CD14-positive monocyte (primary cell): ENCODE measurements at regions not wholly inside any gene's neighbourhood (a gene's known extent, or its start where the extent isn't known, plus 50 kb on each side); places are given as distances from the start of the nearest gene placed in this dataset.

Experiments used
- DNase-seq, 3 donors: peaks; one replicate each; pipeline ENCODE4 v3.0.0-alpha.2; 2011 to 2022
- H2AFZ ChIP-seq: 2 replicates; pipeline ENCODE4 v1.6.0; 2012; ENCODE audit warnings: mild to moderate bottlenecking, low read depth, low read length, inconsistent platforms; ENCODE audit not compliant: insufficient read depth, poor library complexity, severe bottlenecking
- H3K27ac ChIP-seq, 2 donors: 1 replicate in 1 of 2; 2 replicates in 1 of 2; pipeline ENCODE4 v1.5.1; 2012 to 2013; ENCODE audit warnings: low read length in 2 of 2, control low read depth in 1 of 2, inconsistent platforms in 1 of 2, low read depth in 1 of 2, mild to moderate bottlenecking in 1 of 2
- H3K27me3 ChIP-seq, 2 donors: one replicate each; pipeline versions ENCODE4 v1.6.0 to v1.6.1; 2011 to 2013; ENCODE audit warnings: low read length in 2 of 2; ENCODE audit not compliant: control insufficient read depth in 2 of 2, insufficient read depth in 2 of 2
- H3K36me3 ChIP-seq, 2 donors: replicated peaks in 1 of 2; 1 replicate in 1 of 2; 2 replicates in 1 of 2; pipeline versions ENCODE4 v1.5.1 to v1.6.1; 2012 to 2013; ENCODE audit warnings: low read length in 2 of 2, control low read depth in 1 of 2, inconsistent platforms in 1 of 2, mild to moderate bottlenecking in 1 of 2; ENCODE audit not compliant: insufficient read depth in 2 of 2, control insufficient read depth in 1 of 2
- H3K4me1 ChIP-seq, 2 donors: 1 replicate in 1 of 2; 2 replicates in 1 of 2; pipeline versions ENCODE4 v1.5.1 to v1.6.1; 2012 to 2013; ENCODE audit warnings: low read length in 2 of 2, control low read depth in 1 of 2, inconsistent platforms in 1 of 2, mild to moderate bottlenecking in 1 of 2, moderate library complexity in 1 of 2; ENCODE audit not compliant: insufficient read depth in 2 of 2, control insufficient read depth in 1 of 2
- H3K4me2 ChIP-seq: replicated peaks from 2 replicates; pipeline ENCODE3; 2012; ENCODE audit warnings: low read length, moderate library complexity, mild to moderate bottlenecking; ENCODE audit not compliant: poor library complexity, severe bottlenecking; ENCODE audit errors: extremely low read depth
- H3K4me3 ChIP-seq, 3 experiments: fragments of 200-600 bp in 1 of 3; sonication (generic) in 1 of 3; replicated peaks in 1 of 3; 1 replicate in 2 of 3; 2 replicates in 1 of 3; pipeline ENCODE4 v1.5.1; 2011 to 2013; ENCODE audit warnings: low read length in 3 of 3, mild to moderate bottlenecking in 3 of 3, control low read depth in 2 of 3, low read depth in 2 of 3, inconsistent platforms in 1 of 3, moderate library complexity in 1 of 3
- H3K79me2 ChIP-seq: 2 replicates; pipeline ENCODE4 v1.6.0; 2012; ENCODE audit warnings: mild to moderate bottlenecking, control low read depth, inconsistent platforms, low read length, moderate library complexity; ENCODE audit not compliant: insufficient read depth
- H3K9ac ChIP-seq: 2 replicates; pipeline ENCODE4 v1.6.0; 2017; ENCODE audit warnings: low read length, mild to moderate bottlenecking; ENCODE audit not compliant: insufficient read depth, poor library complexity, severe bottlenecking
- H3K9me3 ChIP-seq, 2 donors: replicated peaks in 1 of 2; 1 replicate in 1 of 2; 2 replicates in 1 of 2; pipeline versions ENCODE4 v1.5.1 to v1.6.1; 2012 to 2013; ENCODE audit warnings: low read length in 2 of 2, control low read depth in 1 of 2; ENCODE audit not compliant: control insufficient read depth in 1 of 2, insufficient read depth in 1 of 2
- H4K20me1 ChIP-seq: 2 replicates; pipeline ENCODE4 v1.6.0; 2012; ENCODE audit warnings: mild to moderate bottlenecking, low read length, control low read depth, moderate library complexity; ENCODE audit not compliant: insufficient read depth
- H3K27ac Mint-ChIP-seq, 7 donors: one replicate each; pipeline ENCODE4 v1.8.0; 2020; ENCODE audit warnings: mild to moderate bottlenecking in 7 of 7, mixed read lengths in 7 of 7, moderate library complexity in 6 of 7, inconsistent platforms in 2 of 7
- H3K27me3 Mint-ChIP-seq, 3 donors: one replicate each; pipeline ENCODE4 v1.8.0; 2021 to 2022; ENCODE audit warnings: low read depth in 3 of 3, mild to moderate bottlenecking in 3 of 3, mixed read lengths in 3 of 3, moderate library complexity in 3 of 3, inconsistent platforms in 1 of 3
- H3K36me3 Mint-ChIP-seq, 2 donors: one replicate each; pipeline ENCODE4 v1.8.0; 2020; ENCODE audit warnings: mixed read lengths in 2 of 2, inconsistent platforms in 1 of 2, mild to moderate bottlenecking in 1 of 2
- H3K4me1 Mint-ChIP-seq: one replicate; pipeline ENCODE4 v1.8.0; 2020; ENCODE audit warnings: mild to moderate bottlenecking, mixed read lengths
- H3K4me3 Mint-ChIP-seq, 2 donors: one replicate each; pipeline ENCODE4 v1.8.0; 2020; ENCODE audit warnings: mild to moderate bottlenecking in 2 of 2, mixed read lengths in 2 of 2, moderate library complexity in 1 of 2
- H3K9me3 Mint-ChIP-seq, 7 donors: one replicate each; pipeline ENCODE4 v1.8.0; 2020 to 2022; ENCODE audit warnings: mixed read lengths in 7 of 7, mild to moderate bottlenecking in 6 of 7, moderate library complexity in 6 of 7, inconsistent platforms in 2 of 7
- CTCF ChIP-seq: fragments of 200-600 bp; IDR thresholded peaks from one replicate; pipeline ENCODE4 v1.8.0; 2022; ENCODE audit warnings: antibody characterized with exemption, mild to moderate bottlenecking
- WGBS: methylation state at CpG from one replicate; pipeline ENCODE4 v1.1.5; 2013; ENCODE audit warnings: missing lambda C conversion rate; ENCODE audit not compliant: insufficient coverage; 5-methylcytosine and 5-hydroxymethylcytosine counted together
- intact Hi-C, 2 donors: fragments of 100-400 bp; cut with micrococcal nuclease; formaldehyde crosslinking; loops; one replicate each; pipeline versions ENCODE4 v1.15.0 to v1.15.1; 2023

- no peak for TF ChIP-seq CTCF
- Histone ChIP-seq H3K9me3 (no peaks in the 10 kb centered on the region), H3K27me3 (no peaks in the 10 kb centered on the region), H3K79me2 (no peaks in the 10 kb centered on the region), H3K4me2 (no peak overlapping the region), H3K9ac (no peak overlapping the region), H3K27ac (no peak overlapping the region), H3K36me3 (no peaks in the 10 kb centered on the region), H4K20me1 (no peaks in the 10 kb centered on the region), H2AFZ (no peak overlapping the region), H3K4me3 (no peak overlapping the region), H3K4me1 (no peaks in the 10 kb centered on the region)
- Mint-ChIP-seq H3K9me3 (peaks cover 0 to 1% (median 0%) of the 10 kb centered on the region in 7 donors), H3K36me3 (no peaks in the 10 kb centered on the region), H3K27ac (no peak overlapping the region), H3K4me1 (no peaks in the 10 kb centered on the region), H3K27me3 (peaks cover 0 to 7% (median 5%) of the 10 kb centered on the region in 3 donors), H3K4me3 (no peak overlapping the region)
- no peak for DNase-seq
- intact Hi-C loops = no loop called here
- WGBS = over 99% methylated on average over 8 of the region's 9 CpGs
These were observed 92.8 kb upstream of the HS6ST1 start for GRCh38 chr2:128411431-128411830.

GRCh38 chr2:128412181-128412871 is 93.7 kb upstream of the HS6ST1 start:
- H2AFZ ChIP-seq = peak overlapping the region; percentile 3
- no peaks in the 10 kb centered on the region for H3K36me3 Mint-ChIP-seq
- intact Hi-C loops = no loop called here
- no peaks in the 10 kb centered on the region for H3K4me1 ChIP-seq
- DNase-seq = no peak
- 87% methylated on average over 4 of the region's 7 CpGs for WGBS
- no peaks in the 10 kb centered on the region for H3K4me1 Mint-ChIP-seq
- no peak overlapping the region for H3K27ac ChIP-seq
- H3K9ac ChIP-seq = no peak overlapping the region
- H4K20me1 ChIP-seq = no peaks in the 10 kb centered on the region
- H3K9me3 Mint-ChIP-seq = peaks cover 0 to 3% (median 0%) of the 10 kb centered on the region in 7 donors
- H3K4me3 ChIP-seq = no peak overlapping the region
- H3K9me3 ChIP-seq = no peaks in the 10 kb centered on the region
- no peak overlapping the region for H3K27ac Mint-ChIP-seq
- H3K27me3 ChIP-seq = no peaks in the 10 kb centered on the region
- H3K4me2 ChIP-seq = no peak overlapping the region
- H3K36me3 ChIP-seq = no peaks in the 10 kb centered on the region
- H3K4me3 Mint-ChIP-seq = no peak overlapping the region
- TF ChIP-seq CTCF = no peak
- peaks cover 0 to 7% (median 5%) of the 10 kb centered on the region in 3 donors for H3K27me3 Mint-ChIP-seq
- no peaks in the 10 kb centered on the region for H3K79me2 ChIP-seq
